Thyroid gland (tissue), 4 donors: ENCODE measurements at regions not wholly inside any gene's neighbourhood (a gene's known extent, or its start where the extent isn't known, plus 50 kb on each side); places are given as distances from the start of the nearest gene placed in this dataset.

Experiments
- CTCF ChIP-seq, 6 experiments: fragments of 200-600 bp in 3 of 6; fragments of 450-650 bp in 3 of 6; sonication (generic) in 3 of 6; IDR thresholded peaks; one replicate each; pipeline ENCODE4 v1.5.1; 2016 to 2019; ENCODE audit warnings: antibody characterized with exemption in 6 of 6, mild to moderate bottlenecking in 2 of 6, inconsistent platforms in 1 of 6, moderate library complexity in 1 of 6
- POLR2A ChIP-seq, 2 donors: fragments of 450-650 bp; IDR thresholded peaks; one replicate each; pipeline ENCODE4 v1.6.1; 2017; ENCODE audit warnings: antibody characterized with exemption in 2 of 2, mild to moderate bottlenecking in 2 of 2, moderate library complexity in 1 of 2

DNA sequence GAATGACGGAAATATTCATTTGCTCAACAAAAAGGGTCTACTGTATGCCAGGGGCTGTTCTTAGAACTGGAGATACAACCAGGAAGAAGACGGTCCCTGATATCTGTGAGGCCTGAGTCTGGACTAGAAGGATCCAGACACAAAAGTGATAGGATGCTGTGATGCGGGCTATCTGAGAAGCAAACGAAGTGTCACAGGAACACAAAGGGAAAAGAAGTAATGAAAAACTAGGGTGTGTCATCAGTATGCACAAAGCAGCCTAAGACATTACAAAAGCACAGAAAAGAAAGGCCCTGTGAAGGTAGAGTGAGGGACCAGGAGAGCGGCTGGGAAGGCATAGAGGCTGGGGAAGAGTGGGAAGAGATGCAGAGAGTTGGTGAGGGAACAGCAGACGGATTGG is 63.3 kb upstream of the C3orf80 start:
- no peak for TF ChIP-seq CTCF (IDR thresholded peaks at IDR 0.05)
- TF ChIP-seq POLR2A (IDR thresholded peaks at IDR 0.05), result no peak
